Glomerular visceral epithelial cell (primary cell): ENCODE measurements at regions not wholly inside any gene's neighbourhood (a gene's known extent, or its start where the extent isn't known, plus 50 kb on each side); places are given as distances from the start of the nearest gene placed in this dataset.
"Not testable (repeated sequence)": the region's sequence is repeated elsewhere in the genome, so short reads cannot be mapped to it uniquely, and the experiment has no call there.

Experiments
- DNase-seq: peaks from one replicate; pipeline ENCODE4 v3.0.0-alpha.2; 2016; ENCODE audit errors: extremely low spot score

- DNase-seq = no peak
These were observed 1259.1 kb downstream of the EPHA7 start for GRCh38 chr6:92160226-92160625.

- DNase-seq = no peak
These were observed 1260.3 kb downstream of the EPHA7 start for GRCh38 chr6:92159046-92159445.

- DNase-seq = no peak
These were observed 1268.8 kb downstream of the EPHA7 start for GRCh38 chr6:92150553-92150952.

DNA sequence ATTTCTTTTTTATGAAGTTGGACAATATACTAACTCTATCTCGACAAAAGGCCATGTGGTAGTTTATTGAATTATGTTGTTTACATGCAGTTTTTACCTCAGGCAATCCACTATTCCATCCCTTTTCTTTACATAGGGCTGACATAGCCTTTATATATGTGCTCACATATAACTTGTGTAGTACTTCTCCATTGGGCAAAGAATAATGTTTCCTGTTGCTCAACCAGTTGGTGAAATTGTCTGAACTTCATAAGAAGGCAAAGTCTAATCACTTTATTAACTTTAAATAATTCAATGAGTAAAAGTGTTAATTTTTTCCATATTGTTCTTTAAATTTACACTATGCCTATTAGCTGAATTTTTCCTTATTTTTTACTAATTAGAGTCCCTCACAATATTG, 1272.1 kb downstream of the EPHA7 start:
- DNase-seq = no peak

DNA sequence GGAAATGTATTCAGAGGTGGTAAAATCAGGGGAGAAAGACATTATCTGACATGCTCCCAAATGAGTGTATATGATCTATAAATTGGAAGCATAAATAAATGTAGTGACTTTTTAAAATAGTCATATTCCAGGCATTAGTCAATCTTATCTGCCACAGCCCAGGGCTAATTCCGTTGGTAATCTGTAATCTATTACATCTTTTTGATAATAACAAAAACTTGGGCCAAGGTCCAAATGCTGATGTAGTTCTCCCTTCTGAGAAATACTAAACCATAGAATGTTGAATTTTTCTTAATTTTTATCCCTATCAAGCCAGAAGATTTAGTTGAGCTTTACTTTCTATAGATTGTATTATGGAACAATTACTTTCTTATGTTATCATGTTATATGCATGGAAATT, 1279.8 kb downstream of the EPHA7 start:
- DNase-seq = no peak

DNA sequence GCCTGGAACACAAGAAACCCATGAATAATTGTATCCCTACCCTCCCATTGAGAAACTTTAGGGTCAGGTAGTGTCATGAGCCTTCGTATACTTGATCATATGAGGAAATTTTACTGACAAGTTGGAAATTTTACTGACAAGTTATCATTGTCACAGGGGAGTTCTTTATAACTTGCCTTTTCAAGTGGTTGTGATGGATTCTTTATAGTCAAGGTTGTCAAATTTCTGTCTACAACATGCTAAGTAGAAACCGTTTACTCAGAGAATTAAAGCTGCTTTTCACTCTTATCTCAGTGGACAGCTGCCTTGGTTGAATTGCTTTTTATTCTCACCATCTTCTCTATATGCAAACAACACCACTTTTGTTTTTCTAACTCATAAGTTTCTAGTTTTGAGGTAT, 1286.4 kb downstream of the EPHA7 start:
- DNase-seq = no peak

GRCh38 chr6:92132457-92132856, 1286.9 kb downstream of the EPHA7 start:
- DNase-seq = peak; percentile 3

DNA sequence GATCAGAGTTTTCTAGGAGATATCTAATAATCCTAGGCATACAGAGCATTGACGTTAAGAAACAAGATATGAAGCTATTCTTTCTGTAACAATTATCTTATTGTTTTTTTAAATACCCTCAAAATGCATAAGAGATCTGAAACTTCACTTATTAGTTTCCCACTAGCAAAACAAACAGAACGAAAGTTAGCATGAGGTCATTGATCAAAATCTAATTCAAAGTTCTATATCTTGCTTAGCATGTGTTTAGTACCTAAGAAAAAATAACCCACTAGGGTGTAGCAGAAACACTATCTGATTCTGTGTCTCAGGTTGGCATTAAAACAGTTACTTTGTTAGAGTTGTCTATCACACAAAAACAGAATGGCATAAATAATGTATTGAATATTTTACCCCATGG, 1288.4 kb downstream of the EPHA7 start:
- no peak for DNase-seq

DNA sequence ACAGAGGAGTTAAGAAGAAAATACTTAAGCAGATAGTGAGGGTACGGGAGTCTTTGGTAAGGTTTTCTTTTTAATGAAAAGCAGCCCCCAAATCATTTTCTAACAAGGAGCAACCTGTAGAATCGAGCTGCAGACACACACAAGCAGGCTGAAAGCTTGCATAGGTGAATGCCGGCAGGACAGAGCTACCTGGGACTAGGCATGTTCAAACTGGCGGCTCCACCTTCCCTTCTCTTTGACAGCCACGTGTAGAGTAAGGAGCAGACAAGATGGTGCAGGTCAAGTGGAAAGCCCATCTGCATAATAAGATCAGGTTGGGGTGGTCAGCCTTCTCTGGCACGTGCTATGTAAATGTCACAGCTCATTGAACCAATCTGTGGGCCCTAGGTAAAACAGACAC, 1292.4 kb downstream of the EPHA7 start:
- no peak for DNase-seq

DNA sequence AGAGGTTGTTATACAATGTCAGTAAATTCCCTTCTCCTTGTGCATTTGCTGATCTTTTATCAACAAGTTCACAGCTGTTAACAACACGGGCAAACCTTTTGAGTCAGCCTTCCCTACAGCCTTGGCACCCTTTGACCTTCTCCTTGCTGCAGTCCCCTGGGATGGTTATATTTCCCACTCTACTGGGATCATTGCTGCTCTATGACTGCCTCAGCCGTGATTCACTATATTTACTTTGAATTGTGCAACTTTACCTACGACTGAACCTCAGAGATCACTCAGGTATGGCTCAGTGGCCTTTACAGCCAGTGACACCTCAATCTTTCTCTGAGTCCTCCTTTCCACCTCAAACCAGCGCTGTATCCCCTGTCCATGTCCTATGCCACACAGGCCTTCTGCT, 1293.3 kb downstream of the EPHA7 start:
- DNase-seq = no peak

- no peak for DNase-seq
These were observed 1293.7 kb downstream of the EPHA7 start for GRCh38 chr6:92125681-92126080.

DNA sequence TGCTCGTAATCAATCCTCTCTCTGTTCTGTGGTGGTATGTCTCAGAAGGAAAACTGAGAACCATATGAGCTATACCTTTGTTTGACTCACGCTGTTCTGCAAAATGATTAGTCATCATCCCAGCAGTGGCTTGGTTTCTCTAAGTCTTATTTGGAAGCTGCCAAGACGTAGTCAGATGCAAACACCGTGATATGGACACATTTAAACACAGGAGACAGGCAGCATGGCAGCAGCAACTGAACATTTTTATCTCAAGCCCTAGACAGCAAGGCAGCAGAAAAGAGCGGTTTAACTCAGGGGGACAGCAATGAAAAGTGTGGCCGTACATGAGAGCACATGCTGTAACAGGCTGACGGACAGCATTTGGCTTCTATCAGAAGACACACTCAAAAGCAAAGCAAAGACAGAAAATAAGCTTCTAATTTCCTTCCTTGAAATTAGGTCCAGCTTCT, 1295.1 kb downstream of the EPHA7 start:
- no peak for DNase-seq

- peak; percentile 5 for DNase-seq
These were observed 1296.6 kb downstream of the EPHA7 start for GRCh38 chr6:92122746-92123145.

- no peak for DNase-seq
These were observed 1298.1 kb downstream of the EPHA7 start for GRCh38 chr6:92121228-92121627.

DNA sequence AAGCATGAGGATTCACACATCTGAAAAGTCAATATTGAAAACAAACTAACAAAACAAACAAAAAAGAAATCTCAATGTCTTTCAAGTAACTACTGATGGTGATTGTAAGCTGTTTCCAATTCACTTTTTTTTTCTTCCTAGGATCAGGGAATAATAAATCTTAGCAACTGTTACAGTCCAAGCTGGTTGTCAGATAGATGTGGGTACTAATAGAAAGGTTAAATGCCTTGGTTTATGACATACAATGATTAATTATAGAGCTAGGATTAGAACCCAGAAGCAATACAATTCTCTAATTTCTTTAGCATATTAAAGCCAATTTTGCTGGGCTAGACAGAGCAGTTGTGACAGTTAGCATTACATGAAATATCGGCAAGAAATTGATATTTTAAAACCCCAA, 1301.6 kb downstream of the EPHA7 start:
- no peak for DNase-seq

DNA sequence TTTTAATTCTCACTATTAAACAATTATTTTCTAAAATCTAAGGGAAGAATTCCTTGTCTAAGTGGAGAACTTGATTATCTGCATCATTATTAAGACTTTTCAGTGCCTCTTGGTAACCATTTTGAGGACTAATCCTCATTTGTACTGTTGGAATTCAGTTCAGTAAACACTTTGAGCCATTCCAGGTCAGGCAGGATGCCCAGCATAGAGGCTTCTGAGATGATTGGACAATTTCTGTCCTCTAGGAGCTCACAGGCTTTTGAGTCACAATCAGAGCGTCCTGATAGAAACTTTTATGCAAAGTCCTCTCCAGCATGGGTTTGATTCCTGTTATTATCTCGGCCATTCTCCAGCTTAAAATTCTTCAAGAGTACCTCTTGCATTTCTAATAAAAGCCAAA, 1304.6 kb downstream of the EPHA7 start:
- DNase-seq = no peak

- DNase-seq = no peak
These were observed 1305.2 kb downstream of the EPHA7 start for GRCh38 chr6:92114091-92114675.

DNA sequence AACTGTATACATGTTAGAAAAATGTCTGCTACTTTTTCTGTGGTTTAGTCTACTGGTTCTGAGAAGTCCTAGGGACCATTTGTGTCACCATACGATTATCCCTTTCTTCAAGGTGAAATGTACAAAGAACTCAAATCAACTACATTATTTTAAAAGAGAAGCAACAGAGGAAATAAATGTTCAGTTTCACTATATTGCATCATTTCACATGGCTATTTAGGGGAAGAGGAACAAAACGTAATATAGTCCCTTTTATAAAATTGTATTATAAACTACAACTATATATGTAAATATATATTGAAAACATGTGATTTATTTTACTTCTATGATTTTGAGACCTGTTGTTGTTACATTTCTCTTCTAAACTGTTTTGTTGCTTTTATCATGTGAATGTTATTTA, 1308.0 kb downstream of the EPHA7 start:
- no peak for DNase-seq

DNA sequence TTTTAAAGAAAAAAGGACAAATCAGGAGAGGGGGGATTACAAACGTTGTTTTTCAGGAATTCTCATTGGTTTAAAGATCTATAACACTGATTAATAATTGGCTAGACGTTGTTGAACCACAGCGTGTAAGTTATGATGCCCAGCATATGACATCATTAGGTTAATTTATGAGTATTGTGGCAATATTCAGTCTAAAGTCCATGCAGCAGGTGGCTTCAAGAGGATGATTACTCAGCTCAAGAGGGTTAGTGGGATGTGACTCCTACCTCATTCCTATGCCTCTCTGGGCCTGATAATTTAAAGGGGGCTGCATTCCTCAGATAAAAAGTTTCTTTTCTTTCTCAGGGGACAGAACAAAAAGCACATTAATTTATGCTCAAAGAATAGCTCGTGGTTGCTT, 1309.0 kb downstream of the EPHA7 start:
- DNase-seq = peak; percentile 1

DNA sequence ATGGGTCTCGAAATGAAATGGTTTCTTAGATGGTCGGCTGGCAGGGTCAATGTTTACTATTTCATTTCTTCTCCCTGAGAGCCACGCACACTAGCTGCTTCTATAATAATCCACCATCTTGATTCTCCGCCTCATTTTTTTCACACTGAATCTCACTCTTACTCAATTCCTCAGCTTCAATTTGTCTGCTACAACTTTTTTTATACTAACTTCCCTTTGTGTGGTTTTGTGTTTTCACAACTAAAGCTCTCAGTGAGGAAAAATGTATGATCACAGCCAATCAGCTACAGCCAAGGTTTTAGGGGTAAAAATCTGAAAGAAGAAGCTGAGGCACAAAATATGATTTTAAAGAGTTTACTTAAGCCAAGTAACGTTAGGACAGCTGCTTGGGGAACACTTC, 1309.4 kb downstream of the EPHA7 start:
- DNase-seq = no peak

- DNase-seq = no peak
These were observed 1310.1 kb downstream of the EPHA7 start for GRCh38 chr6:92109256-92109655.

- no peak for DNase-seq
These were observed 1332.6 kb downstream of the EPHA7 start for GRCh38 chr6:92086750-92087149.

DNA sequence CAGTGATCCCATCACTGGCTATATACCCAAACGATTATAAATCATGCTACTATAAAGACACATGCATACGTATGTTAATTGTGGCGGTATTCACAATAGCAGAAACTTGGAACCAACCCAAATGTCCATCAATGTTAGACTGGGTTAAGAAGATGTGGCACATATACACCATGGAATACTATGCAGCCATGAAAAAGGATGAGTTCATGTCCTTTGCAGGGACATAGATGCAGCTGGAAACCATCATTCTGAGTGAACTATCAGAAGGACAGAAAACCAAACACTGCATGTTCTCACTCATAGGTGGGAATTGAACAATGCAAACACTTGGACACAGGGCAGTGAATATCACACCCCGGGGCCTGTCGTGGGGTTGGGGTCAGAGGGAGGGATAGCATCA, 1335.4 kb downstream of the EPHA7 start:
- DNase-seq = not testable (repeated sequence)

GRCh38 chr6:92072387-92072786, 1347.0 kb downstream of the EPHA7 start:
- no peak for DNase-seq
